ENCODE measurements at regions not wholly inside any gene's neighbourhood (a gene's known extent, or its start where the extent isn't known, plus 50 kb on each side); places are given as distances from the start of the nearest gene placed in this dataset.

GRCh38 chr6:113178349-113178748, 678.8 kb upstream of the MARCKS start (continued):
- TF ChIP-seq REST (IDR thresholded peaks at IDR 0.05), result no peak

- Histone ChIP-seq H3K9ac (ENCODE audit: low read depth in 1 of 2, low read length in 2 of 2) (no peak overlapping the region), H3K4me1 (ENCODE audit: control insufficient read depth in 4 of 4, insufficient read depth in 4 of 4, low read length in 3 of 4) (no peaks in the 10 kb centered on the region), H3K36me3 (ENCODE audit: control insufficient read depth in 4 of 4, insufficient read depth in 3 of 4, low read depth in 1 of 4, low read length in 3 of 4) (no peaks in the 10 kb centered on the region), H3K27me3 (ENCODE audit: control insufficient read depth in 4 of 4, insufficient read depth in 4 of 4, low read length in 3 of 4) (no peaks in the 10 kb centered on the region), H3K4me3 (ENCODE audit: low read depth in 1 of 3, low read length in 3 of 3) (no peak overlapping the region), H3K27ac (ENCODE audit: low read depth in 1 of 2, low read length in 2 of 2) (no peak overlapping the region), H3K9me3 (ENCODE audit: control insufficient read depth in 4 of 4, low read length in 3 of 4) (no peaks in the 10 kb centered on the region)
- TF ChIP-seq HNF4A (conservative IDR thresholded peaks at IDR 0.05) (no peak), REST (IDR thresholded peaks at IDR 0.05) (no peak)
- no peak for DNase-seq (ENCODE audit: low spot score)
- 88% methylated on average over 3 of the region's 3 CpGs for WGBS
Observed at GRCh38 chr6:113181164-113181563, 676.0 kb upstream of the MARCKS start.

GRCh38 chr6:113182370-113183141, 674.6 kb upstream of the MARCKS start:
- WGBS, result 67% methylated on average over 3 of the region's 3 CpGs
- TF ChIP-seq GABPA (IDR thresholded peaks at IDR 0.05 in 1 of 2, conservative IDR thresholded peaks at IDR 0.05 in 1 of 2), result no peak
- TF ChIP-seq, protein P1, sequence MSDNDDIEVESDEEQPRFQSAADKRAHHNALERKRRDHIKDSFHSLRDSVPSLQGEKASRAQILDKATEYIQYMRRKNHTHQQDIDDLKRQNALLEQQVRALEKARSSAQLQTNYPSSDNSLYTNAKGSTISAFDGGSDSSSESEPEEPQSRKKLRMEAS (IDR thresholded peaks at IDR 0.05), result no peak
- no peak for TF ChIP-seq RXRA (IDR thresholded peaks at IDR 0.05)
- no peak for TF ChIP-seq CTCF (IDR thresholded peaks at IDR 0.05; ENCODE audit: low read depth, low read length, missing input control)
- no peak for TF ChIP-seq HNF4G (IDR thresholded peaks at IDR 0.05)
- TF ChIP-seq REST (IDR thresholded peaks at IDR 0.05), result no peak
- no peak for TF ChIP-seq TAF1 (conservative IDR thresholded peaks at IDR 0.05)
- no peak for TF ChIP-seq EGR1 (IDR thresholded peaks at IDR 0.05; ENCODE audit: low read depth in 2 of 2)
- no peak for TF ChIP-seq ATF3 (IDR thresholded peaks at IDR 0.05)
- no peak for TF ChIP-seq HNF4A (conservative IDR thresholded peaks at IDR 0.05)
- Histone ChIP-seq H3K9ac (ENCODE audit: low read depth in 1 of 2, low read length in 2 of 2) (no peak overlapping the region), H3K4me1 (ENCODE audit: control insufficient read depth in 4 of 4, insufficient read depth in 4 of 4, low read length in 3 of 4) (no peaks in the 10 kb centered on the region), H3K9me3 (ENCODE audit: control insufficient read depth in 4 of 4, low read length in 3 of 4) (no peaks in the 10 kb centered on the region), H3K36me3 (ENCODE audit: control insufficient read depth in 4 of 4, insufficient read depth in 3 of 4, low read depth in 1 of 4, low read length in 3 of 4) (no peaks in the 10 kb centered on the region), H3K27me3 (ENCODE audit: control insufficient read depth in 4 of 4, insufficient read depth in 4 of 4, low read length in 3 of 4) (no peaks in the 10 kb centered on the region), H3K27ac (ENCODE audit: low read depth in 1 of 2, low read length in 2 of 2) (no peak overlapping the region), H3K4me3 (ENCODE audit: low read depth in 1 of 3, low read length in 3 of 3) (no peak overlapping the region)
- DNase-seq (ENCODE audit: low spot score), result no peak
